ENCODE measurements at regions not wholly inside any gene's neighbourhood (a gene's known extent, or its start where the extent isn't known, plus 50 kb on each side); places are given as distances from the start of the nearest gene placed in this dataset.
"Not testable (repeated sequence)": the region's sequence is repeated elsewhere in the genome, so short reads cannot be mapped to it uniquely, and the experiment has no call there.

GRCh38 chrX:113539599-113540356, 699.1 kb upstream of the AMOT start:
- FAIRE-seq: no peak
- no peak for DNase-seq (ENCODE audit: low spot score)

GRCh38 chrX:113529426-113530013, 688.9 kb upstream of the AMOT start:
- FAIRE-seq: no peak

GRCh38 chrX:113522814-113523213, 682.2 kb upstream of the AMOT start:
- no peak for DNase-seq (ENCODE audit: low spot score)
- no peak for FAIRE-seq

More at GRCh38 chrX:113529426-113530013, 688.9 kb upstream of the AMOT start:
- DNase-seq (ENCODE audit: low spot score): no peak

- no peak for FAIRE-seq
Measured at GRCh38 chrX:113514906-113515305, 674.3 kb upstream of the AMOT start.

GRCh38 chrX:113512700-113513395, 672.2 kb upstream of the AMOT start:
- DNase-seq (ENCODE audit: low spot score) (peak; percentile 85), FAIRE-seq (peak; percentile 97)

More at GRCh38 chrX:113514906-113515305, 674.3 kb upstream of the AMOT start:
- no peak for DNase-seq (ENCODE audit: low spot score)

- FAIRE-seq: no peak
Measured at GRCh38 chrX:113510586-113510985, 670.0 kb upstream of the AMOT start.

GRCh38 chrX:113492895-113493294, 652.3 kb upstream of the AMOT start:
- DNase-seq (ENCODE audit: low spot score) (no peak), FAIRE-seq (no peak)

More at GRCh38 chrX:113510586-113510985, 670.0 kb upstream of the AMOT start:
- DNase-seq (ENCODE audit: low spot score): no peak

- no peak for FAIRE-seq
- no peak for DNase-seq (ENCODE audit: low spot score)
Measured at GRCh38 chrX:113473418-113473817, 632.8 kb upstream of the AMOT start.

GRCh38 chrX:113473015-113473414, 632.4 kb upstream of the AMOT start:
- FAIRE-seq; DNase-seq (ENCODE audit: low spot score): not testable (repeated sequence)

- DNase-seq (ENCODE audit: low spot score) (no peak), FAIRE-seq (no peak)
Measured at GRCh38 chrX:113470166-113470565, 629.5 kb upstream of the AMOT start.

- FAIRE-seq (no peak), DNase-seq (ENCODE audit: low spot score) (no peak)
Measured at GRCh38 chrX:113457719-113458118, 617.1 kb upstream of the AMOT start.

GRCh38 chrX:113455582-113455981, 615.0 kb upstream of the AMOT start:
- no peak for DNase-seq (ENCODE audit: low spot score)
- FAIRE-seq: no peak

GRCh38 chrX:113429011-113429410, 588.4 kb upstream of the AMOT start:
- FAIRE-seq: no peak
- no peak for DNase-seq (ENCODE audit: low spot score)

GRCh38 chrX:113422323-113422722, 581.7 kb upstream of the AMOT start:
- FAIRE-seq (no peak), DNase-seq (ENCODE audit: low spot score) (no peak)

- DNase-seq (ENCODE audit: low spot score) (no peak), FAIRE-seq (no peak)
Measured at GRCh38 chrX:113421432-113421831, 580.8 kb upstream of the AMOT start.

GRCh38 chrX:113412106-113412505, 571.5 kb upstream of the AMOT start:
- no peak for DNase-seq (ENCODE audit: low spot score)
- FAIRE-seq: no peak

GRCh38 chrX:113408843-113409242, 568.2 kb upstream of the AMOT start:
- DNase-seq (ENCODE audit: low spot score): no peak
- FAIRE-seq: no peak

GRCh38 chrX:113400193-113400704, 559.6 kb upstream of the AMOT start:
- FAIRE-seq: no peak
- no peak for DNase-seq (ENCODE audit: low spot score)

- no peak for DNase-seq (ENCODE audit: low spot score)
- no peak for FAIRE-seq
Measured at GRCh38 chrX:113399506-113400192, 559.0 kb upstream of the AMOT start.

GRCh38 chrX:113392355-113392754, 551.7 kb upstream of the AMOT start:
- no peak for FAIRE-seq

GRCh38 chrX:113391875-113392274, 551.2 kb upstream of the AMOT start:
- DNase-seq (ENCODE audit: low spot score): no peak

More at GRCh38 chrX:113392355-113392754, 551.7 kb upstream of the AMOT start:
- no peak for DNase-seq (ENCODE audit: low spot score)

More at GRCh38 chrX:113391875-113392274, 551.2 kb upstream of the AMOT start:
- FAIRE-seq: no peak

Data from RCC 7860 (cell line).